IPS-NIHi7 (cell line): ENCODE measurements at regions not wholly inside any gene's neighbourhood (a gene's known extent, or its start where the extent isn't known, plus 50 kb on each side); places are given as distances from the start of the nearest gene placed in this dataset.
"Not testable (repeated sequence)": the region's sequence is repeated elsewhere in the genome, so short reads cannot be mapped to it uniquely, and the experiment has no call there.

ENCODE experiments used
- DNase-seq: peaks from one replicate; pipeline ENCODE4 v3.0.0; 2012; ENCODE audit warnings: mixed read lengths; ENCODE audit errors: extremely low spot score

GRCh38 chr5:54884195-54884536, 101.2 kb downstream of the ESM1 start:
- no peak for DNase-seq

GRCh38 chr5:54883374-54884194, 101.8 kb downstream of the ESM1 start:
- peak; percentile 74 for DNase-seq

- DNase-seq, result no peak
Observed at GRCh38 chr5:54882841-54883240, 102.6 kb downstream of the ESM1 start.

GRCh38 chr5:54882101-54882500, 103.3 kb downstream of the ESM1 start:
- DNase-seq, result no peak

- no peak for DNase-seq
Observed at GRCh38 chr5:54881286-54882005, 103.9 kb downstream of the ESM1 start.

- no peak for DNase-seq
Observed at GRCh38 chr5:54876976-54877375, 108.4 kb downstream of the ESM1 start.

- DNase-seq, result no peak
Observed at GRCh38 chr5:54876556-54876955, 108.8 kb downstream of the ESM1 start.

GRCh38 chr5:54874337-54875021, 110.9 kb downstream of the ESM1 start:
- DNase-seq, result no peak

GRCh38 chr5:54873691-54874090, 111.7 kb downstream of the ESM1 start:
- DNase-seq, result no peak

- DNase-seq, result no peak
Observed at GRCh38 chr5:54872810-54873209, 112.6 kb downstream of the ESM1 start.

GRCh38 chr5:54870271-54870670, 115.1 kb downstream of the ESM1 start:
- DNase-seq, result no peak

GRCh38 chr5:54869691-54870090, 115.7 kb downstream of the ESM1 start:
- DNase-seq, result no peak

- no peak for DNase-seq
Observed at GRCh38 chr5:54868511-54869483, 116.6 kb downstream of the ESM1 start.

GRCh38 chr5:54867310-54867944, 118.0 kb downstream of the ESM1 start:
- DNase-seq, result peak; percentile 29

GRCh38 chr5:54864911-54865515, 120.4 kb downstream of the ESM1 start:
- not testable (repeated sequence) for DNase-seq

- DNase-seq, result no peak
Observed at GRCh38 chr5:54862036-54862435, 123.4 kb downstream of the ESM1 start.

GRCh38 chr5:54861212-54861894, 124.0 kb downstream of the ESM1 start:
- DNase-seq, result no peak

- DNase-seq, result no peak
Observed at GRCh38 chr5:54860321-54860720, 125.1 kb downstream of the ESM1 start.

- DNase-seq, result no peak
Observed at GRCh38 chr5:54859316-54859715, 126.1 kb downstream of the ESM1 start.
